GM12864 (cell line): ENCODE measurements at regions not wholly inside any gene's neighbourhood (a gene's known extent, or its start where the extent isn't known, plus 50 kb on each side); places are given as distances from the start of the nearest gene placed in this dataset.

Source experiments
- DNase-seq: peaks from one replicate; pipeline ENCODE4 v3.0.0-alpha.2; 2011; ENCODE audit warnings: low read depth
- H3K4me3 ChIP-seq: 2 replicates; pipeline ENCODE4 v1.5.1; 2011; ENCODE audit warnings: mild to moderate bottlenecking, low read depth, low read length, control low read depth
- TF ChIP-seq, protein P1 (sequence below): IDR thresholded peaks from 2 replicates; pipeline ENCODE4 v1.5.1; 2011; ENCODE audit warnings: low read depth, mild to moderate bottlenecking, moderate library complexity, low read length, control low read depth, inconsistent platforms; ENCODE audit errors: missing control alignments

DNA sequence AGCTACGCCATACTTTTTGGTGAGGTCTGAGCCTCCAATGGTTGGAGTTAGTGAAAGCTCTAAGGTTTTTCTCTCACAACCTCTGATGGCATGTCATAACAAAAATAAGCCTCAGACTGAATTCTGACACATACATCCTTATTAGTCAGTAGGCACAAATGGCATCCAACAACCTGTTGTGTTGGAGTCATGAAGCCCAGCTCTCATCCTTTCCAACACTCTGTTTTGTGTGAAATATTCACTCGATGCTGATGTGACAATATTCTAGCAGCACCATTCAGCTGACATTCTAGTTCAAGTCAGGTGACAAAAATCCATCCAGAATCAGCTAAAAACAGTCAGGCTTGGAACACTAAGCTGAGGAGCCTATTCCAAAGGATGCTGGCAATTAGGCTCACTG is 603.2 kb upstream of the ID2 start:
- H3K4me3 ChIP-seq, result no peak overlapping the region
- no peak for DNase-seq
- TF ChIP-seq, protein P1, sequence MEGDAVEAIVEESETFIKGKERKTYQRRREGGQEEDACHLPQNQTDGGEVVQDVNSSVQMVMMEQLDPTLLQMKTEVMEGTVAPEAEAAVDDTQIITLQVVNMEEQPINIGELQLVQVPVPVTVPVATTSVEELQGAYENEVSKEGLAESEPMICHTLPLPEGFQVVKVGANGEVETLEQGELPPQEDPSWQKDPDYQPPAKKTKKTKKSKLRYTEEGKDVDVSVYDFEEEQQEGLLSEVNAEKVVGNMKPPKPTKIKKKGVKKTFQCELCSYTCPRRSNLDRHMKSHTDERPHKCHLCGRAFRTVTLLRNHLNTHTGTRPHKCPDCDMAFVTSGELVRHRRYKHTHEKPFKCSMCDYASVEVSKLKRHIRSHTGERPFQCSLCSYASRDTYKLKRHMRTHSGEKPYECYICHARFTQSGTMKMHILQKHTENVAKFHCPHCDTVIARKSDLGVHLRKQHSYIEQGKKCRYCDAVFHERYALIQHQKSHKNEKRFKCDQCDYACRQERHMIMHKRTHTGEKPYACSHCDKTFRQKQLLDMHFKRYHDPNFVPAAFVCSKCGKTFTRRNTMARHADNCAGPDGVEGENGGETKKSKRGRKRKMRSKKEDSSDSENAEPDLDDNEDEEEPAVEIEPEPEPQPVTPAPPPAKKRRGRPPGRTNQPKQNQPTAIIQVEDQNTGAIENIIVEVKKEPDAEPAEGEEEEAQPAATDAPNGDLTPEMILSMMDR, result no peak

DNA sequence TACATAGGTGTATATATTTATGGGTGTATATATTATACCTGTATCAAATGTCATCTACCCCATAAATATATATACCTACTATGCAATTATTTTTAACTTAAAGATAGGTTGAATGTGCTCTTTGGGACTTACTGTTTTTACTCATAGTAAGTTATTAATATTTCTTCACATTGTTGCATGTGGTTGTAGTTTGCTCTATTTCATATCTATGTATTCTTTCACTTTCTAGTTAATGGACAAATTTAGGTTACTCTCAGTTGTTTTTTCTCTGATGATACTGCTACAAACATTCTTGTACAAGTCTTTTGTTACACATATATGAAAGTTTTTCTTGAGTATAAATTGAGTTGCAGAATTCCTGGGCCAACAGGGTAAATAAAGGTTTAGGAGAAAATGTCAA is 601.8 kb upstream of the ID2 start:
- H3K4me3 ChIP-seq, result no peak overlapping the region
- TF ChIP-seq, protein P1, result no peak
- no peak for DNase-seq

DNA sequence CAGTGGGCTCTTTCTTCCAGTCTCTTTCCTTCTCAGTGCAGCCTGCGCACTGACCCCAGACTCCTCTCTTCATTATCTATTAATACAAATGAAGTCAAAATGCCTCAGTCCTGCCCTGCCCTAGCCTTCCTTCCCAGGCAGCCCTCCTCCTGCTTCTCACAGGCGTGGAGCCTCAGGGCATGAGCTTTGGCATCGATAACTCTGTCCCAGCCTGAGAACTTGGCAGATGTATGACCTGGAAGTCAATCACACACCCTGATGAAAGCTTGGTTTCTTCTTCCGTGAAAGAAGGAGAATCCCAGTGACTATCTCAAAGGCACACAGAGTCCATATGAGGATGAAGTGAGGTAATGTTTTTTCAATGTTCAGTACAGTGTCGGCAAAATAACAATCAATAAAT is 600.7 kb upstream of the ID2 start:
- TF ChIP-seq, protein P1, result no peak
- DNase-seq, result no peak
- no peak overlapping the region for H3K4me3 ChIP-seq

DNA sequence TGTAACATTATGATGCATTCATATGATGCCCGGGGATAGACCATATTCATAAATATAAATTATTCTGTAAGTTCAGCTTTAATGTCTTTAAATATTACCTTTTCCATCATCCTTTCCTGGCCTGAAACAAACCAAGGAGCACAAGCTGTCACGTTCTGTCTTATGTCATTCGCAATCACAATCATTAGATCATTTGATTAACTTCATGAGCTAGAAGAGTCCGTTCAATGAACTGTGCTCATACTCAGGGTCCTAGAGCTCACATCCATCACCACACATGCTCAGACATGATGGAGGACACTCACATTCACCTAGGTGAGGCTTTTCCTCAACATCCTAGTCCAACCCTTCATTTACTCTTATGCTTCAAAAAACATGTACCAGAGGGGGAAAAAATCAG is 599.0 kb upstream of the ID2 start:
- no peak for DNase-seq
- TF ChIP-seq, protein P1, result no peak
- H3K4me3 ChIP-seq, result no peak overlapping the region

DNA sequence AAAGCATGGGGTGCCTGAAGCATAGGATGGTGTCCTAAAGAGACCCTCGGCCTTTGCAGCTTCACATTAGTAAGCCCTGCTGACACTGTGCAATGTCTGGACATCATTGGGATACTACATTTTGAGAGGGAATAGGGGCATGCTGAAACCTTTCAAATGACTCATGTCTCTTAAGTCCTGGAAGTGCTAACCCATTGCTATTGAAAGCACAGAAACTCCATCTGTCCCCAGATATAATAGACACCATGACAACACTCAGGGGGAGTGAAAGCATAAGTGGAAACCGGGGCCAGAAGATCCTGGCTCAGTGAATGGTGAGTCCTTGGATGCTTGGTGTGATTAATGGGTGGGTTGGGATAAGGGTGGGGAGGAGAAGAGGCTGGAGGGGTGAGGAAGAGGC is 595.5 kb upstream of the ID2 start:
- DNase-seq, result no peak
- H3K4me3 ChIP-seq, result no peak overlapping the region
- TF ChIP-seq, protein P1, result no peak

DNA sequence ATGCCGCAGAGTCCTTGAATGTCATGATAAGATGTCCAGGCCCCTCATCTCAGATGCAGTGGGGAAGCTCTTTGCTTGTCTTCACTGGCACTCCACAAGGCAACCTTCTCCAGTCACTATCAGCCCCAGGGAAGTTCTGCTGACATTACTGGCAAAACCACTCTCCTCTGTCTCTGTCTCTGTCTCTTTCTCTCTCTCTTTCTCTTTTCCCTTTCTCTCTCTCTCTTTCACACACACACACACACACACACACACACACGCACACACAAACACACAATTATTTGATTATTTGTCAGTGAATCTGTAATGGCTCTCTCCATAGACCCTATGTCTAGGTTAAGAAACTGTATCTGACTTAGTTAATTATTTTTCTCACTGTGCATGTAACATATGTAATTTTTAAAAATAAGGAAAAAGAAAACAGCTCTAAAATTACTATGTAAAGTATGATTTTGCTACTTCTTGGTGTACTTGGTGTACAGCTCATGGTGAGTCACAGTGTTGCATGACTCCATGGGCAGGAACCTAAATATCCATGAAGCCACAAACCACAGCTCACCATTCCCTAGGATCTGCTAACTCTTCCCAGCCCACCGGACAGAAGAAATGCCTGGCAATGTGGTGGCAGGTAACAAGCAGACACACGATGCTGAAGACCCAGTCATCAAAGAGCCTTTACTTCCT is 594.9 kb upstream of the ID2 start:
- no peak overlapping the region for H3K4me3 ChIP-seq
- TF ChIP-seq, protein P1, result no peak
- no peak for DNase-seq

DNA sequence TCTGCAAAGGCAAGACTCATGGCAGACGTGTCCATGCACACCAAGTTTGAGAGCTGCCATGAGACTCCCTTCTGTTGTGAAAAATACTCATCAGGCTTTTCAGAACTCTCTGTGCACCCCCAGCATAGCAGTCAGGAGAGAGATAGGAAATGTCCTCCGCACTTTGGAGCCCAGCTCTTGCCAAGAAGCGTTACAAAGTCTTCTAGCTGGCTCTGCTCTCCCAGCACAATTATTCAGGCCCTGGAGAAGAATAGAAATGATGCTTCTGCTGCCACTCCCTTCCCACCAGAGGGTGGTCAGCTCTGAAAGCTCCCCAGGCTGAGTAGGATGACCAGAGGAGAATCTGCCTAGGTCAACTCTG is 594.4 kb upstream of the ID2 start:
- no peak overlapping the region for H3K4me3 ChIP-seq
- TF ChIP-seq, protein P1, result no peak

More for the DNA sequence above, 594.4 kb upstream of the ID2 start:
- no peak for DNase-seq
